GM19463 (cell line): ENCODE measurements at regions not wholly inside any gene's neighbourhood (a gene's known extent, or its start where the extent isn't known, plus 50 kb on each side); places are given as distances from the start of the nearest gene placed in this dataset.

Source experiments
- ATAC-seq: cut with Tn5 transposase; IDR thresholded peaks from one replicate; pipeline ENCODE4 v1.9.1; 2021; ENCODE audit warnings: mild to moderate bottlenecking, moderate library complexity; ENCODE audit not compliant: unreplicated experiment

GRCh38 chr3:167188592-167188991, 191.5 kb downstream of the ZBBX start:
- ATAC-seq, result no peak

GRCh38 chr3:167187221-167187620, 192.9 kb downstream of the ZBBX start:
- no peak for ATAC-seq

GRCh38 chr3:167184511-167184910, 195.6 kb downstream of the ZBBX start:
- no peak for ATAC-seq

- ATAC-seq, result no peak
Observed at GRCh38 chr3:167172377-167172776, 207.7 kb downstream of the ZBBX start.

- no peak for ATAC-seq
Observed at GRCh38 chr3:167167491-167167890, 212.6 kb downstream of the ZBBX start.

- ATAC-seq, result no peak
Observed at GRCh38 chr3:167166594-167167253, 213.4 kb downstream of the ZBBX start.

- no peak for ATAC-seq
Observed at GRCh38 chr3:167166012-167166411, 214.1 kb downstream of the ZBBX start.

- no peak for ATAC-seq
Observed at GRCh38 chr3:167163580-167163979, 216.5 kb downstream of the ZBBX start.

- ATAC-seq, result no peak
Observed at GRCh38 chr3:167162083-167162482, 218.0 kb downstream of the ZBBX start.

GRCh38 chr3:167160781-167161180, 219.3 kb downstream of the ZBBX start:
- ATAC-seq, result no peak

GRCh38 chr3:167151636-167152035, 228.5 kb downstream of the ZBBX start:
- ATAC-seq, result no peak

GRCh38 chr3:167148136-167148535, 232.0 kb downstream of the ZBBX start:
- no peak for ATAC-seq

GRCh38 chr3:167146911-167147310, 233.2 kb downstream of the ZBBX start:
- no peak for ATAC-seq

GRCh38 chr3:167125612-167126407, 254.3 kb downstream of the ZBBX start:
- ATAC-seq, result no peak

- ATAC-seq, result no peak
Observed at GRCh38 chr3:167120828-167121227, 259.3 kb downstream of the ZBBX start.

- no peak for ATAC-seq
Observed at GRCh38 chr3:167116120-167116922, 263.8 kb downstream of the ZBBX start.

- ATAC-seq, result no peak
Observed at GRCh38 chr3:167115331-167115934, 264.7 kb downstream of the ZBBX start.

GRCh38 chr3:167114619-167115018, 265.5 kb downstream of the ZBBX start:
- no peak for ATAC-seq

- no peak for ATAC-seq
Observed at GRCh38 chr3:167113035-167113830, 266.9 kb downstream of the ZBBX start.

GRCh38 chr3:167110901-167111300, 269.2 kb downstream of the ZBBX start:
- ATAC-seq, result no peak
